HG03045 (cell line): ENCODE measurements at regions not wholly inside any gene's neighbourhood (a gene's known extent, or its start where the extent isn't known, plus 50 kb on each side); places are given as distances from the start of the nearest gene placed in this dataset.

Experiments used
- ATAC-seq: cut with Tn5 transposase; IDR thresholded peaks from one replicate; pipeline ENCODE4 v1.9.1; 2021; ENCODE audit warnings: mild to moderate bottlenecking, moderate library complexity; ENCODE audit not compliant: unreplicated experiment

DNA sequence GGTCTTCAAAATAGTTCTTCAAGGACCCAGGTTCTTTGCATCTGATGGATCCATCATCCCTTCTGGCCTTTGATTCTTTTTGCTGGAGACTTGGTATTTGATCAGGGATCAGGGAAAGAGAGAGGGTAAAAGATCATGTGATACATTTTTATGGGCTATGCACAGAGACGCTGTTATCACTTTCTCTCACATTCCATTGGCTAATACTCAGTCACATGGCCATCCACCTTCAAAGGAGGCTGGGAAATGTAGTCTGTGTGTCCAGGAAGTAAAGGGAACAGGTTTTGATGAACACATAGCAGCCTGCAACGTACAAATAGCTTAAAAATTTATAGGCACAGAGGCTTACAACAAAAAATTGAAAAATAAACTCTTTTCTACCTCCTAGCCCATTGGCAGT is 629.6 kb upstream of the FANCL start:
- ATAC-seq, result peak; percentile 34

DNA sequence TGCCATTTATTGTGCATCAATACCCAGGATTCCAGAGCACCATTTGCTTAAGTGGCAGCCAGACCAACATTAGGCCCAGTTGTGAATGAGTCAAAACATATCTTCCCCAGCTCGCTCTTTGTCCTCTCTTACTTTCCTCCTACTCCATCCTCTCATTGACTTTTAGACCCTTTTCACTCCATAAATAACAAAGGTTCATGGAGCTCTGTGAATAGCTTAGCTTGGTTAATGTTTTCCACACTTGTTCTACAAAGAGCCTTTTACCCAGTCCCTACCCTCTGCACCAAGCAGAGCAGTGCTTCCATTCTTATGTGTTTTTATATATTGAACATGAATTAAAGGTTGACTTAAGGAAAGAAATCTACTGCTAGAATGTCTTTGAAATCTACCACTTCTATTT is 625.8 kb upstream of the FANCL start:
- ATAC-seq, result no peak

DNA sequence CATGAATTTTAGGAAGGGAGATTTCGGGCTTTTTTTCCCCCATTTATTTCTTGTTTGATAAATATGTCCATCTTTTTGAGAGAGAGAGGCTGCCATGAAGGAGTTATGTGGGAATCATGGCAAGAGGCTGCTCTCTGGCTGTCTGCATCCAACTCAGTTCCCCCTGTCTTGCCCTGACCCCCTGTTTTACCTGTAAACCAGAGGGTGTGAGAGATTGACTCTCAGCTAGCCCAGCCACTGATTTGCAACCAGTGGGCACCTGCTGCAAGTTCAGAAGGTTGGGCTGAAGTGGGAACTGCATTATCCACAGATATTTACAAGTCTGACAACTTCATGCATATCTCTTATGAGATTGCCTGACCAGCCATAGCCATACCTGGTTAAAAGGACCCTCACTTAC is 625.4 kb upstream of the FANCL start:
- no peak for ATAC-seq

DNA sequence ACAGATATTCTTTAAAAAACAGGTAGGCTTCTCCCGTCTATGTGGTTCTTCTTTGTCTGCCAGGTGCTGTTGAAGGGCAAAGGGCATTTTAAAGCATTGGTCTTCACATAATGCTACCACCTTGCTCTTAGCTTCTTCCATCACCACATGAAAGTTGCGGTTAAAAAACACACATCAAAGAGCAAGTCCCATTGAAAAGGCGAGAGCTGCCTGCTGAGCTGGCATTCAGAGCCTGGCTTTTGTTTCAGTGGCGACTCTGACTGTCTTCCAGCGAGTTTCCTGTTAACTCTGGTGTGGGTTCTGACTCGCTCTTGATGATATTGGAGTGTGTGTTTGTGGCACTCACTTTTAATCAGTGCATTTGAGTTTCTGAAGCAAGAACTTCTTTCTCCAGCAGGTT is 624.9 kb upstream of the FANCL start:
- peak; percentile 35 for ATAC-seq

DNA sequence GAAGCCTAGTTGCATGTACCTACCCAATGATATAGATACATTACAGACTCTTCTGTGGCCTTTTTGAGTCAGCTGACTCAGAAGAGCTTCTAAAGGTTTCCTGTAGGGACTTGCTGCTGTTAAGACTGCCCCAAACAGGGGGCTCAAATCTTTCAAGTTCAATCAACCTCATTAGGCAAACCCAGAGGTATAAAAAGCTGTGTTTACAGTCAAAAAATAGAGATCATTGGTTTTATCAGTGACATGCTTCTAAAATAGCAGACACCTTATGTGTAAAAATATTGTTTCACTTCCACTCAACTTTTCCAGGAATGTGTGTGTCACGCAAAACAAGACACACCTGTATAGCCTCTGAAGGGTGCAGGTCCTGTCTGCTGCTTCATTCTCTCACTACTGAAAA is 624.3 kb upstream of the FANCL start:
- ATAC-seq, result peak; percentile 59

DNA sequence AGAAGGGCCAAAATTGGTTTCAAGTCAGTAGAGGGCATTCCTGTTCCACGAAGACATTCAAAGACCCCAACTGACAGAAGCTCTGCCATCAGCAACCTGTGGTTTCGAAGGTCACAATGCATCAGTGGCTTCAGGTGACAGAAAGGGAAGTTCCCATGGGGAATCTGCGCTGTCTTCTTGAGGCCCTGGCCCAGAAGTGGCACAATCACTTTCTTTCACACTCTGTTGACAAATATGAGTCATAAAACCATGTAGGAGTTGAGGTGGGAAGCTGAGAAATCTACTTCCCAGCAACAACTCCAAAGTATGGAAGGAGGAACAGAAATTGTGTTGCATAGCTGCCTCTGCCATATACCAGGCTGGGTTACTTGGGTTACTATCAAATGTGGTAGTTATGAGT is 621.1 kb upstream of the FANCL start:
- ATAC-seq, result peak; percentile 48

DNA sequence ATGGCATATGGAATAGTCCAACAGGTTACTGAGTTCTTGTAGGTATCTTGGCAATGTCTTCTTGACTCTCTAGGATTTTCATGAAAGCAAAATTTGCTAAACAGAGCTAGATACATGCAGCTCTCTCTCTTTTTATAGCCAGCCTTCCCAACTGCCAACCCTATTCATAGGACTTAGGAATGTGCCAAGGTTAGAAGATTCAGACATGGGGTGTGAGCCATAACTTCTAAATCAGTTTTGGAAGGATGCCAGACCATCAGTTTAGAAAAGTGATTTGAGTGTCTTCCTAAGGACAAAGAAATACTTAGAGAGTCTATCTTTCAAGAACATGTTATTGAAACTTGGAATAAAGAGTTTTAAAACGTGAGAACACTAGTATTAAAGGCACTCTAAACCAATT is 619.5 kb upstream of the FANCL start:
- ATAC-seq, result no peak

DNA sequence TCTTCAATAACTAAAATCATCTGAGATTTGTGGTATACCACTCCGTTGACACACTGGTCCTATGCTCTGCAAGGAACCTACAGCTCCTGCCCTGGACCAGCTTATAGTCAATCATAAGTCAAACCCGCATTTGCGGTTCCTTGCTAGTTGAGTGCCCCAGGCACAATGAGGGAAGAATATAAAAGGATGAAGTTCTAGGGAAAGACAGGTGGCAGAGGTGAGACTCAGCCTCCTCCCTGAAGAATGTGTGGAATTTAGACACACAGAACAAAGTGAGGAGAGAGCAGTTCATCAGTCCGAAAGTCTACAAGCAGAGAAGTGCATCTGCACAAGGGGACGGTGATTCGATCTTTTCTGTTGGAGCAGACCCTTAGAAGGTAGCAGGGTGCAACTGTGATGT is 615.0 kb upstream of the FANCL start:
- no peak for ATAC-seq

DNA sequence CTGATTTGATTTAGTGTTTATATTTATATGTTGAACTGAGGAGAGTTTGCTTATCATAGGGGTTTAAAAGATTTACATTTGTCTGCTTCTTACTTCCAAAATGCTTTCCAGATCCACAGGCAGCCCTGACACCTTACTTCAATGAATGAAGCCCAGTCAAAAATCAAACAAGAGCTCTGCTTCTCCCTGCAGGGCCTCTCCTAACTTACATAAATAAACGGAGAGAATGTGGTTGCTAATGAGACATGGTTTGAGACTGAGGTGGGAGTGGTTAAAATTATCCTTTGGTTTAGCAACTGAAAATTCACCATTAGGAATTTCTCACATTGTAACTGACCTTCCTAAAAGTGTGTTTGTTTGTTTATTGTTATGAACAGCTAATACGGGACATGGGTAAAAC is 612.3 kb upstream of the FANCL start:
- no peak for ATAC-seq

DNA sequence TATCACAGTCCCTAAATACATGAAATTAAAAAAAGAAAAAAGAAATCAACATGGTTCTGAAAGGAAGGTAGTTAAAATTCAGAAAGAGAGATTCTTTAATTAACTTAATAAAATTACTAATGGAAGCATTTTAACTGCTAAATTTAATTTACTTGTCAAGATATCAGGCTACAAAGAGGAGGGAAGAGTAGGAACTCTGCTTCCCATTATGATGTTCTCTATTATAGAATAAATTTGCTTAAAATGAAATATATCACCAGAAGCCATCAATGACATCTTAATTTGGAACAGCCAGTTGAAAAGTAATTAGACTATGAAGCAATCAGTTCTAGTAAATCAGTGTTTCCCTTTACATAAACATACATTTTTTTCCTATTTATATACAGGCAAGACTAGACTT is 611.8 kb upstream of the FANCL start:
- ATAC-seq, result no peak

DNA sequence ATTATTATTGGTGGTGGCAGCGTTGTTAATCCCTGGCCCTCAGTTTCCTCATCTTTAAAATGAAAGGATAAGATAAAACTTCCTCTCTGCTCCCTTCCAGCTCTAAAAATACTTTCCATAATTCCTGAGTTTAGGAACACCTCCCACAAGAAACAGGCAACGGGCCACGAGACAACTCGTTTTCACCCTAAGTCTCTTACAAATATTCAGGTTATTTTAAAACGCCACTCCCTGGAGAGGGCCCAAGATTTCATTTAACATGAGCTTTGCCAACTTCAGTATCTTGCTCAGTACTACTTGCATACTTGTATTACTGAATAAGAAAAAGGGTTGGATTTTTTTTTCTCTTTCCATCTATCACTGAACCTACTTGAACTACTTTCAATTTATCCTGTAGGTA is 611.1 kb upstream of the FANCL start:
- no peak for ATAC-seq

DNA sequence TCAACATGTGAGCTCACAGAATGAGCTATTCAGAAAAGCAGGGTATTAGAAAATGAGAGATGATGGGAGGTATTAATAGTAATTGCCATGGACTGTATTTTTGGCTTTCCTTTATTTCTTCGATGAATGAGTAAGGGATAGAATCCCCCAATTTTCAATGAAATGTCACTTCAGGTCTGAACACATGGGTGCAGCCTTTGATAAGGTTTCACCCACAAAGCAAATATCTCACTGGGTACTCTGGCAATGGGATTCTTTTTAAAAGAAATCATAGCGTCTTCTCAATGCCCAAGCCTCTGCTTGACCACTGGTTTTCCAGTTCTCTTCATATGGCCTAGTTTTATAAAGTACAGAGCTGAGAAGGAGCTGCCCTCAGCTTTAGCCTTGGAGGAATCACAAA is 610.5 kb upstream of the FANCL start:
- no peak for ATAC-seq

DNA sequence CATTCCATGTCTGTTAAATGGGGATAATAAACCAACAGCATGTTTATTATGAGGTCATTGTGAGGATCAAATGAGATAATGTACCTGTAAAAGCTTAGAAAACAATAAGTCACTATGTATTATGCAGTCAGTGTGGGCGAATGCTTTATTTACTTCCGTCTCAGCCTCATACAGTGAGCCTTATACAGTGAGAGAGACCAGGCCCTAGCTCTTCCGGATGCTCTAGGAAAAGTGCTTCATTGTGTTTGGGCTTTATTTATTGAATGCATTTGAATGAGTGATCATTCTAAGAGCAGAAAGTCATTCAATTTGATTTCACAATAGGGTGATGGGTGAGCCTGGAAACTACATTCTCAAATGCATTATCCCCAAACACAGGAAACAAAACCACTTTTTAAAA is 603.9 kb upstream of the FANCL start:
- ATAC-seq, result no peak

DNA sequence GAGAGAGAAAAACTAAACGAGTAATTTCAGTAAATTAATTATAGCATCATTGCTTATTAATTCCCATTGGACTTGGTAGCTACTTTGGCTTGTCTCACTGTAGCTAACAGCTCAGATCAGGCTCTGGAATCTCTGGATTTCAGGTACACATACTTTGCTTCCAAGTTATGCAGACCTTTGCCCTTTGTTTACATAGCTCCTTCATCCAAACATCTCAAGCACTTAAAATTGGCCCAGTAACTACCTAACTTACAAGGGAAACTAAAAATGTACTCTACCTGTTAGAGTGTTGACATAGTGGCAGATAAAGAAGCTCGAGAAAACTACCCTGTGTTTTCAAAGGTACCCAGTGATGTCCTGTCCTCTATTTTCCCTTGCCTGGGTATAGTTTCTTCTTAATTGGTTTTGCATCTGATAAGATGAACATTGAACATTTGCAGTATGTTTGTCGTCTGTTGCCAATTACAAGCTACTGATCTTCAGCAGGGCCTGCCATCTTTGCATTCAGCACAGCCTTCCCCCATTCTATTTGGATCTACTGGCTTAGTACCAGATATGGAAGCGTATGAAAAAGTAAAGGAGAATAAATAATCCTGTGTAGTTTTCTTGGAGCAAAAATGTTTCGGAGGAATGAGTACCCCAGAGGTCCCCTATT is 601.5 kb upstream of the FANCL start:
- no peak for ATAC-seq

DNA sequence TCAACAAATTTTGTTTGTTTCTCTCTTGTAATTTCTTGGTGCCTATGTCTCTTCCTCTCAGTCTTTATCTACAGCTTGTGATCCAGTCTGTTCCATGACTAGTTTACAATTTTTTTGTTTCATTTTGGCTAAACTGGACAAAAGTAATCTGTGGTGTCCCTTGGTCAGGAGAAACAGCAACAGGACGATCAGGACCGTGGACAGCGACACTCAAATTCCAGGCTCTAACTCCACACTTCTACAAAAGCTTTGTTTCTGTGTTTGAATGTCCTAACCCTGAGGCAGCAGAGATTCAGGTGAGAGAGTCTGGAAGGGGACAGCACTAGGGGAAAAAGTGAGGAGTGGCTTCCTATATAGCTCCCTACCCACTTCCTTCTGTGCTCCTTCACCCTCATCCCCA is 593.3 kb upstream of the FANCL start:
- ATAC-seq, result no peak

DNA sequence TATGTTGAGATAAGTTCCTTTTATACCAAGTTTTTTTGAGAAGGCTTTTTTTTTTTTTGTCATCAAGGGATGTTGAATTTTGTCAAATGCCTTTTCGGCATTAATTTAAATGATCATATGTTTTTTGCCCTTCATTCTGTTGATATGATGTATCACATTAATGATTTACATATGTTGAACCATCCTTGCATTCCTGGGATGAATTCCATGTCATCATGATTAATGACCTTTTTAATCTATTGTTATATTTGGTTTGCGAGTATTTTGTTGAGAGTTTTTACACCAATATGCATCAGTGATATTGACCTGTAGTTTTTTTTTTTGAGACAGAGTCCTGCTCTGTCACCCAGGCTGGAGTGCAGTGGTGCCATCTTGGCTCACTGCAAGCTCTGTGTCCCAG is 585.7 kb upstream of the FANCL start:
- ATAC-seq, result no peak

DNA sequence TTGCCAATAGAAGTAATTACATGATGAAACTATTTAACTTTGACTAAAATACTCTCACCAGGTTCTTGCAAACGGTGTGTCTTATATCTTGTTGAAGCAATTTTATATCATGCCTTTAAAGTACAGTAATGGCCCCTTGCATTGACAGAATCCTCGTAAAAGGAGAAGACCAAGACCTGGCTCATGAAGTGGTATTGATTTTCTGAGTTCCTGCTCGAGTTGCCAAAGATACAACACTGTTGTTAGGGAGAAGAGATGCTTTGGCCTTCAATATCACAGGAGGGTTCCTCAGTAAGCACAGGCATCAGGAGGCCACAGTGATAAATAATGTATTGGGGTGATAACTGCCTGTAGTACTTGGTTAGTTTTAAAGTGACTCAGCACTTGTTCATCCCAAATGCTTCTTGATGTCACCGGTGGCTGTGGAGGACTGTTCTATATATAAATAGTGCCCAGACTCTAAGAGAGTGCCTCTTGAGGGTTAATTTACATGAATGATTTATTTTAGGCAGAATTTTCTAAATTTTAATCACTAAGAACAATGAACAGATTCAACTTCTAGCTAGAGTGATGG is 571.7 kb upstream of the FANCL start:
- no peak for ATAC-seq

DNA sequence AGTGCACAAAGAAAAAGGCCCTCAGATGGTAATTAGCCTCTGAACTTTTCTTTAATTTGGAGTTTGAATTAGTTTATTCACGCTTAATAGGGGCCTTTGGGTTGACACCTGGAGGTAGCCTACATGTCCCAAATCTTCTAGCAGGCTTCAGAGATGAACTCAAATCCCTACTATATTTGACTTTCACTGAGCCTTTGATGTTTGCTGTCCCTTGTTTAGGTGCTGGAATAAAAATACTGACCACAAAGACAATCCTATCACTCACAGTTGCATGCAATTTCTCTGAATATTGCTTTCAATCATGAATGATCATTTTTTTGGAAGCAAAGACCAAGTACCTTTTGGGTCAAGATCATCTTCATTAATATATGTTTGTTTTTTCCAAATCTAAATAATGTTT is 564.0 kb upstream of the FANCL start:
- no peak for ATAC-seq

DNA sequence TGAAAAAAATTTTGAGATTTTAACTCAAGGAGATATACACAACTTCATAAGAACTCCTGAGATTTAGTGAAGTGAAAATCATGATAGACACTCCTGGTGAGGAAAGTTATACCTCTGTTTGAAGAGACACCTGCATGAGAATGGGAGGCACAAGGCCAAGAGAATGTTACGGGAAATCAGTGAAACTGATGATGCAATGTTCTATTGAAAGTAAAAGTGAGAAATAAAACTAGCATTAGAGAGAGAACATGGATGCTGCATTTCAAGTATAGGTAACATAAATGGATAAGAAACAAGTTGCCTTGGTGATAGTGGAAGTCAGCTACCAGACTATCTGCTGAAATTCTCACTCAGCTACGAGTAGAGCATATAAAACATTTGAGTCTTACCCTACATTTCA is 562.1 kb upstream of the FANCL start:
- ATAC-seq, result no peak

DNA sequence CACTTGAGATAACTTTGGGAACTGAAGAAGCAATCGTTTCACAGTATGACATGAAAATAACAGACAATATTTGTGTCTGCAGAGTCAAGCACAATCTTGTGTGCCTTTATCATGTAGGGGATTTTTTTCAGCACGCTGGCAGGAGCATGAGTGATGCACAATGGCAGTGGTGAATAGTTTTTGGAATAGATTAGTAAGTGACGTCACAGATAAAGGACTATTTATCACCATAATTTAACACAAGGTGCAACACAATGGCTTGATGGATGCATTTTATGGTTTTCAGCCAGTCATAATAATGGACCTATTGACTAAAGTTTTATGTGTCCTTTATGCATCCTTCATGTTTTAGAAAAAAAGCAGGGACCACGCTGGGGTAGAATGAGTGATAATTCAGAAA is 559.8 kb upstream of the FANCL start:
- ATAC-seq, result no peak

DNA sequence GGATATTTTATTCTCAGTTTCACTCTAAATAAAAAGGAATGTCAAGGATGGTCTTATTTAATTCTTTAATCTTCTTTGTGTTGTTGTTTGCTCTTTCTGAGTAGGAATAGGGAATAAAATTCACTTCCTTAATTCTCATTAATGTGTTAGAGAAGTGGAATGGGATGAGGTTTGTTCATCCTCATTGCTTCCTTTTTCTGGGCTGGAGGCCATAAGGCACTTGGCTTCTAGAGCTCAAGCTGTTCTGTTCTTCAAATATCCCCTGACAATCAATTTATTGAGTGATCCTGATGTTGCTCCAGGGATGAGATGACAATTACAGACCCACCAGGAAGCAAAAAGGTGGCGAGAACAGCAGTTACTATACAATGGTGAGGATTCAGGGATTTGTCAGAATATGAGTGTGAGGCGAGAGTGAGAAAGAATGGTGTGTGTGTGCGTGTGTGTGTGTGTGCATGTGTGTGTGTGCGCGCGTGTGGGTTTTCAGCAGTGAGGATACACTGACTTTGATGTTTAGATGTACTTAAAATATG is 557.6 kb upstream of the FANCL start:
- ATAC-seq, result no peak

DNA sequence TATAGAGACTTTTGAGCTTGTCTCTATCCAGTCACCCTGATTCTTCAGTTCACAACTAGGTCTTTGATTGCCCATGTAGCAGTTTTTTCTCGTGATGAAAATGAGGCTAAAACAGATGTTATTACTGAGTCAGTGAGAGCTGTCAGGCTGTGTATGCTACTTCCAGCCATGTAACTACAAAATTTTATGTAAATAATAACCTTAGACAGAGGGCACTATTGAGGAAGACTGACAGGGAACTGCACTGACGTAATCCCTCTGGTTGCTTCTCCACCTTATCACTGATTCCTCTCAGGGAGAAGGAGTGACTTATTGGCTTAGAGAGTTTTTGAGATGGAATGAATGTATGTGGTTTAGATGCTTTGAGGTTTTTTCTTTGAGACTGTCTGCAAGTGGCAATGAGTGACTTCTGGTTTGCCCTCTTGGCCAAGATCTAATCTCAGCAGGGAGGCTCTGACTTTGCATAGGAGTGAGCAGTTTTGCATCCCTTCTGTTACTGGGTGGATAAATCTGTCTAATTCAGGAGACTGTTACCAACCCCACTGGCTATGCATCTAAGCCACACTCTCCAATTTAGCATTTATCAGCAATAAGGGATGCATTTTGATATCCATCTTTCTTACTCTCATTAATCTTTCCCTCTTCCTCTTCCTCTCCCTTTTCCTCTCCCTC is 555.2 kb upstream of the FANCL start:
- ATAC-seq, result no peak
